ENCODE measurements at regions not wholly inside any gene's neighbourhood (a gene's known extent, or its start where the extent isn't known, plus 50 kb on each side); places are given as distances from the start of the nearest gene placed in this dataset.

- FAIRE-seq (no peak), DNase-seq (ENCODE audit: low spot score) (no peak)
Observed at GRCh38 chr9:96040591-96041461, 165.3 kb downstream of the ERCC6L2 start.

- DNase-seq (ENCODE audit: low spot score) (no peak), FAIRE-seq (no peak)
Observed at GRCh38 chr9:96038914-96039313, 163.4 kb downstream of the ERCC6L2 start.

DNA sequence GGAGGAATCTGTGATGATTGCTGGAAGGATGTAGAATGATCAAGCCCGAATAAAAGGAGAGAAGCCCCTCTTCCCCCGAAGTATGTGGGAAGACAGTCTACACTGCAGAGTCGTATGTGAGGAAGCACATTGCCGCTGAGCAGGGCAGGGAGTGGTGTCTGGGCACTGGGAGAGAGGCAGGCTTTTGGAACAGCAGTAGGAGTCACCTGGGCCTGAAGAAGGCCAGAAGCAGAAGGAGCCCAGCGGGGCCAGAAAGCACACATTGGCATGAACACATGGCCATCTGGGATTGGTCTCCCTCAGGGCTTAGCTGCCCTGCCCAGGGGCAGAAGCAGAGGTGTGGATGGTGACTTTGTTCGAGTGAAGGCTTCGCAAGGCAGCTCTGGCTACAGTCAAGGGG, 162.8 kb downstream of the ERCC6L2 start:
- FAIRE-seq (no peak), DNase-seq (ENCODE audit: low spot score) (no peak)

DNA sequence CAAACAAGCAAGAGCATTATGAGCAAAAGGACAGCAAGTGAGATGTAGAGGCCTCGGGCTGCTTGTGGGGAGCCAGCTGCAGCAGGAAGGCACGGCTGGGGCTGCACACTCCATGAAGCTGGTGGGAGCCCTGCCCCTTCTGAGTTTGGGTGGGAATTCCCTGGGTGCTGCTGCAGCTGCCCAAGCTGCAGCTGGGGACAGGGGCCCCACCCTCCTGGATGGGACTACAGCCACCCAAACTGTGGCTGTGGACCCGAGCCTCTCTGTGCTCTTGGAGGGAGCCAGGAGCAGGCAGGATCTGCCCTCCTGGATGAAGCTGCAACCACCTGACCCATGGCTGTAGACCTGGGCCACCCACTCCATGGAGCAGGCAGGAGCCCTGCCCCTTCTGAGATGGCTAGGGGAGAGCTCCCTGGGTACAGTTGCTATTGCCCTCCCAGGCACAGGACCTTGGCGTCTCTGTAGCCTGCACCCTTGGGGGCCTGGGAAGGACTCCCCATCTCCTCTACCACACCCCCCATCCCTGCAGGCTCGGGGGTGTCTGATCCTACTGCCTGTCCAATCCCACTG, 159.1 kb downstream of the ERCC6L2 start:
- DNase-seq (ENCODE audit: low spot score): no peak
- FAIRE-seq: no peak

DNA sequence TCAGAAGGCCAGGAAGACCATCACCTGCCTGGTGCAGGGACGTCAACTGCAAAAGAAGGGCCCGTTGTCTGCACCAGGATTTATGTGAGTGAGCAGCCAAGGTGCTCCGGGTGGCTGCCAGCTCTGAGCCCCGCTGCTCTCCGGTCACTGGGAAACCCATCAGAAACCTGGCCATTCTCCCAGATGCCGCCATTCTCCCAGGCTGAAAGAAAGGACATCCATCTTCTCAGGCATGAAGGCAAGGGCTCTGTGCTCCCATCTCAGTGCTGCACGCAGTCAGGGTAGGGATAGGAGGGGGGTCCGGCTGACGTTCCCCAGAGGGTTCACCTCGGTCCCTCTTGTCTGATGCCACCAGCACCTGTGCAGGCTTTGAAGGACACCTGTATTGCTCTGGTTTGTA, 158.4 kb downstream of the ERCC6L2 start:
- no peak for FAIRE-seq

GRCh38 chr9:96031916-96032534, 156.5 kb downstream of the ERCC6L2 start:
- FAIRE-seq (no peak), DNase-seq (ENCODE audit: low spot score) (no peak)

More for the DNA sequence above, 158.4 kb downstream of the ERCC6L2 start:
- DNase-seq (ENCODE audit: low spot score): no peak

DNA sequence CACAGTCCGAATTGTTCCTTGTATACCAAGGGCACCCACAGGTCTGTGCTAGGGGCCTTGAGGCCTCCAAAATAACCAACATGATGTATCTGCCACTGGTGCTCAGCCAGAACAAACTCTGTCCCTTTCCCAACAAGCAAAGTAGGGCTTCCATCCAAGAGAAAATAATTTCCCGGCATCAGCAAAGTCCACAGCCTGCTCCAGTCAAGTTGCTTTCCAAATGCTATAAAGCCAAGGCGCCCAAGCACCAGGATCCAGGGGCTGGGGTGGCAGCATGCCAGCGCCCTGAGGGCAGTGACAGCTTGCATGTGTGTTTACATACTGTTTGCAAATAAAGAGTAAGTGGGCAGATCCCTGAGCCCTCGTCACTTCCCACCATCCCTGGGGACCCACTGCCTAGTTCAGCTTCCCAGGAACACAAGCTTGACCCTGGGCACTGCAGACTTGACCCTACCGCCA, 155.9 kb downstream of the ERCC6L2 start:
- DNase-seq (ENCODE audit: low spot score) (no peak), FAIRE-seq (no peak)

DNA sequence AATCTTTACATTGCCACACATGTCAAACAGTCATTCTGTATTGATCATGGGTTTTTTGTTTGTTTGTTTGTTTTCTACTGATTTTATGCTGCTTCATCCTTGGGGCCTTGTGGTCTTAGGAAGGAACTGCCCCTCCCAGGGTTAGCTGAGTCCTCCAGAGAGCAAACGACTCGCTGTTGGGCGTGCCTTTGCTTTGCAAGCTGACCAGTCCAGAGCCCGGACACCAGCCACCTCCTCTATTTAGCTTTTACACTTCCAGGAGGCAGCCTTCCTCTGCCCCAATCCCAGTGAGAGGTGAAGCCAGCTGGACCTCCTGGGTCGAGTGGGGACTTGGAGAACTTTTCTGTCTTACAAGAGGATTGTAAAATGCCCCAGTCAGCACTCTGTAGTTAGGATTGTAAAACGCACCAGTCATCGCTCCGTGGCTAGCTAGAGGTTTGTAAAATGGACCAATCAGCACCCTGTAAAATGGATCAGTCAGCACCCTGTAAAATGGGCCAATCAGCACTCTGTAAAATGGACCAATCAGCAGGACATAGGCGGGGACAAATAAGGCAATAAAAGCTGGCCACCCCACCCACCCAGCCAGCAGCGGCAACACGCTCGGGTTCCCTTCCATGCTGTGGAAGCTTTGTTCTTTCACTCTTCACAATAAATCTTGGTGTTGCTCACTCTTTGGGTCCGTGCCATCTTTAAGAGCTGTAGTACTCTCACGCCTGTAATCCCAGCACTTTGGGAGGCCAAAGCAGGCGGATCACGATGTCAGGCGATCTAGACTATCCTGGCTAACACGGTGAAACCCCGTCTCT, 154.4 kb downstream of the ERCC6L2 start:
- FAIRE-seq (no peak), DNase-seq (ENCODE audit: low spot score) (no peak)

DNA sequence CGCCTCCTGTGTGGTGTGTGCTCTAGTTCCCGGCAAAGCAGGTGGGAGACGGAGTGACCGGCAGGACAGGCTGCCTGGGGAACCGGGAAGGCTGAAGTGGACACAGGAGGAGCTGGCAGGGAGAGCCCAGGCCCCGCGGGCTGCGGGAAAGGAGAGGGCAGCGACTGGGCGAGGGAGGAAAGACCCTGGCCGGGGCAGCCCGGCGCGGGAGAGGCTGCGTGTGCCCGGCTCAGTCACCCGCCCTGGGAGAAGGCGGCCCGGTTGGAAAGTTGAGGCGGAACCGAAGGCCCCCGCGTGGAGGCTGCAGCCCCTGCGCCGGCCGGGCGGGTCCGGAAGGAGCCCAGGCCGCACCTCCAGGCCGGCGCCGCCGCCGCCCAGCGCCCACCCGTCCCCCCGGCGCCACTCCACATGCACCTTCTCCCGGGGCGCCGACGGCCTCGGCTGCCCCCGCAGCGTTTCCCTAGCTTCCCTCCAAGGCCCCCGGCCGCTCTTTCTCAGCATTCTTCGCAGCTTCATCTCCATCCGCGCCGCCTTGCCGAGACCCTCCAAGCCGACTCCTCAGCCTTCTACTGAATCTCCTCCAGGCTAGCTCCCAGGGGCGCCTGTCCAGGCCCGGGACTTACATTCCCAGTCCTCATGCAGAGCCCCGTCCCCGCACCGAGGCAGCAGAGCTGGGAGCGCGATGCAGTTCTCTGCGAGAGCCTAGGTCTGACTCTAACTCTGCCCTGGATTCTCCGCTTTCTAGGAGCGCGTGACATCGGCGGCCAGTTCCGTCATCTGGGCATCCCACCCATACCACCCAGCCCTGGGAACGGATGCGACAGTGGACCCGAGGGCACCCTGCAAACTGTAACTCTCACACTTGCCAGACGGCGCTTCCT, 152.0 kb downstream of the ERCC6L2 start:
- DNase-seq (ENCODE audit: low spot score) (no peak), FAIRE-seq (no peak)

DNA sequence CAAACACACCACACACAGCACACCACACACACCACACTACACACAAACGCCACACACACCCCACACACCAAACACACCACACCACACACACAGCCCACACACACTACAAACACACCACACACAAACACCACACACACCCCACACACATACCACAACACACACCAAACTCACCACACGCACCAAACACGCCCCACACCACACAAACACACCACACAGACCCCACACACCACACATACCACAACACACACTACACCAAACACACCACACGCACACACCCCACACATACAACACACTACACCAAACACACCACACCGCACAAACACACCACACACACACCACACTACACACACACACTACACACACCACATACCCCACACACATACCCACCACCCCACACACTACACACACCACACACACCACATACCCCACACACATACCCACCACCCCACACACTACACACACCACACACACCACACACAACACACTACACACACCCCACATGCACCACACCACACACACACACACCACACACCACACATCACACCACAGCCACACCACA, 151.2 kb downstream of the ERCC6L2 start:
- no peak for FAIRE-seq
- no peak for DNase-seq (ENCODE audit: low spot score)

GRCh38 chr9:96025995-96026602, 150.6 kb downstream of the ERCC6L2 start:
- FAIRE-seq (no peak), DNase-seq (ENCODE audit: low spot score) (no peak)

DNA sequence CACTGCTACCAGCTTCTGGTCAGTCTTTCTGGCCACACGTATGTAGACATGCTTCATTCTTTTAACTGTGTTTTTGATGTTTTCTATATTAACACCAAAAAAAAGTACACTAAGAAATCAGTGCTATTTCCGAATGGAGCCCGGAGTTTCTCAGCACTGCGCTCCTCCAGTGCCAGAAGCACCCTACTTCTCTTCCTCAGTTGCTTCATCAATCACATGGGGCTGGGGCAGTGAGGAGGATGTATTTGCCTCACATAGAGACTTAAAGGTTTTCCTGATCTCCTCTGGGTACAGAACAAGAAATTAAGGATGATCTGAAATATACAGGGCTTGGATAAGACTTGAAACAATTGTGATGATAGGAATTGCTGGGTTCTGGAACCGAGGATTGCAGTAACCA, 148.0 kb downstream of the ERCC6L2 start:
- FAIRE-seq: no peak

GRCh38 chr9:96022445-96023051, 147.1 kb downstream of the ERCC6L2 start:
- no peak for FAIRE-seq
- no peak for DNase-seq (ENCODE audit: low spot score)

More for the DNA sequence above, 148.0 kb downstream of the ERCC6L2 start:
- no peak for DNase-seq (ENCODE audit: low spot score)

DNA sequence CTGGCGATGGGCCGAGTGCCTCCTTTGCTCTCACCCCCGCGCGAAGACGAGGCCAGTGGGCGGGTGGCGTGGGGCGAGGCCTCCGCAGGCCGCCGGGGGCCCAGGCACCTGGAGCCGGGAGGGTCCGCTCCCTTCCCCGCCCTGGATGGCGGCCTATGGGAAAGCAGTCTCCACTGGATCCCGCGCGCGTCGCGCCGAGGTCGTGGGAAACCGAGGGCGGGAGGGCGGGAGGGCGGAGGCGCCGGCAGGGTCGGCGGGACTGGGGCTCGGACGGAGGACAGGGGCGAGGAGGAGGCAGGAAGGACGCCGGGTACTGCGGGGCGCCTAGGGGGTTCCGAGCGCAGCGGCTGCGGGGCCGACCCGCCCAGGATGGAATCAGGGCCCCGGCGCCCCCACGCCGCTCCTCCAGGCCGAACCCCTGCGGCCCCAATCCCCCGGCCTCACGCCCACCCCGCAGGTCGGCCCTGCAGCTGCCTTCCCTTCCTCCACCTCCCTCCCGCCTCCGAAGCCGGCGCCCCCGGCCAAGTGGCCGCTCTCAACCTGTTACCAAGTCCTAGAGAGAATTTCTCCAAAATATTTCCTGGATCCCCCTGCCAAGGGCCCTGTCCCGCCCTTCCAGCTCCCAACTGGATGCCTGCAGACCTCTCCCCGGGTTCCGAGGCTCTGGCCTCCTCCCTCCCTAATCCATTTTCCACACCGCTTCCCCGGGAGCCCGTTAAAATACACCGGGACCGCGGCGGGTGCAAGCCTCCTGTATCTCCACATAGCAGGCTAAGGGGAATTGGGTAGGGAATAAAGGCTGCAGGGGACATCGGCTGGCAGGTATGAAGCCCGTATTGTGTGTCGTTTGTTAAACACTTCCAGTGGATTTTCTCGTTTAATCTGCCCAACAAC, 146.3 kb downstream of the ERCC6L2 start:
- DNase-seq (ENCODE audit: low spot score) (no peak), FAIRE-seq (no peak)

GRCh38 chr9:96020792-96021550, 145.5 kb downstream of the ERCC6L2 start:
- FAIRE-seq (no peak), DNase-seq (ENCODE audit: low spot score) (no peak)

DNA sequence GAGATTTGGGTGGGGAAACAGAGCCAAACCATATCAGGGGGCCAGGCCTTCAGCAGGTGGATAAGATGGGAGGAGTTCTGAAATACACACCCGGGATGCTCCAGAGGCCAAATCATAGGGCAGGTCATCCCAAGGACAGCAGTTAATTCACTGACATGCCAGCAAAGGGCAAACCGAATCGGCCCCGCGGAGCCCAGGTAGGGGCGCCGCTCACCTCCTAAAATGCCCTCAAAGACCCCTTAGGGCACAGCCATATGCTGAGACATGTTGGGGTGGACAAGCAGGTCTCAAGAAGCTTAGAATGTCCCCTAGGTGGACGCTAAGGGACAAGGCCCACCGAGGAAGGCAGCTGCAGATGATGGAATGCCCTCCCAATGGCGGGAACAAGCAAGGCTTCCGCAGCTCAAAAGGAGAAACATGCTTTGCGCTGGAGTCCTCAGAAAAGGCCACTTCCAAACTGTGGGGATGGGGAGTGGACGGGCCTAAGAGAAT, 144.9 kb downstream of the ERCC6L2 start:
- DNase-seq (ENCODE audit: low spot score): no peak
- FAIRE-seq: no peak

Data from RCC 7860 (cell line).